Parathyroid adenoma (tissue), 2 donors: ENCODE measurements at regions not wholly inside any gene's neighbourhood (a gene's known extent, or its start where the extent isn't known, plus 50 kb on each side); places are given as distances from the start of the nearest gene placed in this dataset.

ENCODE experiments used
- H2AFZ ChIP-seq: fragments of 300-600 bp; sonication (generic); one replicate; pipeline ENCODE4 v1.7.0; 2017; ENCODE audit warnings: antibody characterized with exemption, mild to moderate bottlenecking
- H3K27ac ChIP-seq: fragments of 300-600 bp; sonication (generic); one replicate; pipeline ENCODE4 v1.7.0; 2017
- H3K27me3 ChIP-seq: fragments of 300-600 bp; sonication (generic); one replicate; pipeline ENCODE4 v1.7.0; 2017; ENCODE audit warnings: low read length; ENCODE audit not compliant: control insufficient read depth, insufficient read depth
- H3K36me3 ChIP-seq: fragments of 300-600 bp; sonication (generic); one replicate; pipeline ENCODE4 v1.7.0; 2017; ENCODE audit warnings: low read length; ENCODE audit not compliant: control insufficient read depth, insufficient read depth
- H3K4me1 ChIP-seq: fragments of 300-600 bp; sonication (generic); one replicate; pipeline ENCODE4 v1.7.0; 2017; ENCODE audit warnings: control low read depth
- H3K4me2 ChIP-seq: fragments of 300-600 bp; sonication (generic); one replicate; pipeline ENCODE4 v1.7.0; 2017; ENCODE audit warnings: low read length
- H3K4me3 ChIP-seq: fragments of 300-600 bp; sonication (generic); one replicate; pipeline ENCODE4 v1.7.0; 2017; ENCODE audit warnings: low read depth, low read length
- H3K79me2 ChIP-seq: fragments of 300-600 bp; sonication (generic); one replicate; pipeline ENCODE4 v1.7.0; 2017; ENCODE audit warnings: control low read depth
- H3K9ac ChIP-seq: fragments of 300-600 bp; sonication (generic); one replicate; pipeline ENCODE4 v1.7.0; 2017; ENCODE audit warnings: mild to moderate bottlenecking
- H3K9me3 ChIP-seq: fragments of 300-600 bp; sonication (generic); one replicate; pipeline ENCODE4 v1.7.0; 2017; ENCODE audit warnings: low read length; ENCODE audit not compliant: control insufficient read depth
- TF ChIP-seq, protein P1 (sequence below): fragments of 300-600 bp; sonication (generic); IDR thresholded peaks from one replicate; pipeline ENCODE4 v1.7.0; 2017; ENCODE audit warnings: antibody characterized with exemption, mild to moderate bottlenecking
- donor health status: primary hyperparathyroidism.

DNA sequence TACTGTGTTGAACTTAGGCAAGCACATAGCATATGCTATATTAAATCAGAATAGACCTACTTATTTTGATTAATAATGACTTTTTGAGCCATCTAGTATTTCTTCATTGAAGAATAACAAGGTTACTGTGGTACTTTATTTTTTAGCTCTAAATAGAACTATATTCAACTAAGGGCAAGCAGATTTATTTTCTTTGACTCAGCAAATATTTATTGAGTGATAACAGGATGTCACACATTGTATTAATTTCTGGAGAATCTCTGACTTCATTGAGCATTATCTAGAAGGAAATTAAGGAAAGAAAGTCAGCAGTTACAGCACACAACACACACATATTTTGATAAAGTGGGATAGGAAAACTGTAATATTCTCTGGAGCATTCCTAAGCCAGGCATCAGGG, 407.4 kb downstream of the CD109 start:
- Histone ChIP-seq H3K9me3 (no peaks in the 10 kb centered on the region), H3K27me3 (no peaks in the 10 kb centered on the region), H3K4me3 (no peak overlapping the region), H3K4me2 (no peak overlapping the region), H2AFZ (no peak overlapping the region), H3K4me1 (no peaks in the 10 kb centered on the region), H3K27ac (no peak overlapping the region), H3K36me3 (no peaks in the 10 kb centered on the region), H3K9ac (no peak overlapping the region), H3K79me2 (no peaks in the 10 kb centered on the region)
- TF ChIP-seq, protein P1, sequence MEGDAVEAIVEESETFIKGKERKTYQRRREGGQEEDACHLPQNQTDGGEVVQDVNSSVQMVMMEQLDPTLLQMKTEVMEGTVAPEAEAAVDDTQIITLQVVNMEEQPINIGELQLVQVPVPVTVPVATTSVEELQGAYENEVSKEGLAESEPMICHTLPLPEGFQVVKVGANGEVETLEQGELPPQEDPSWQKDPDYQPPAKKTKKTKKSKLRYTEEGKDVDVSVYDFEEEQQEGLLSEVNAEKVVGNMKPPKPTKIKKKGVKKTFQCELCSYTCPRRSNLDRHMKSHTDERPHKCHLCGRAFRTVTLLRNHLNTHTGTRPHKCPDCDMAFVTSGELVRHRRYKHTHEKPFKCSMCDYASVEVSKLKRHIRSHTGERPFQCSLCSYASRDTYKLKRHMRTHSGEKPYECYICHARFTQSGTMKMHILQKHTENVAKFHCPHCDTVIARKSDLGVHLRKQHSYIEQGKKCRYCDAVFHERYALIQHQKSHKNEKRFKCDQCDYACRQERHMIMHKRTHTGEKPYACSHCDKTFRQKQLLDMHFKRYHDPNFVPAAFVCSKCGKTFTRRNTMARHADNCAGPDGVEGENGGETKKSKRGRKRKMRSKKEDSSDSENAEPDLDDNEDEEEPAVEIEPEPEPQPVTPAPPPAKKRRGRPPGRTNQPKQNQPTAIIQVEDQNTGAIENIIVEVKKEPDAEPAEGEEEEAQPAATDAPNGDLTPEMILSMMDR: no peak

DNA sequence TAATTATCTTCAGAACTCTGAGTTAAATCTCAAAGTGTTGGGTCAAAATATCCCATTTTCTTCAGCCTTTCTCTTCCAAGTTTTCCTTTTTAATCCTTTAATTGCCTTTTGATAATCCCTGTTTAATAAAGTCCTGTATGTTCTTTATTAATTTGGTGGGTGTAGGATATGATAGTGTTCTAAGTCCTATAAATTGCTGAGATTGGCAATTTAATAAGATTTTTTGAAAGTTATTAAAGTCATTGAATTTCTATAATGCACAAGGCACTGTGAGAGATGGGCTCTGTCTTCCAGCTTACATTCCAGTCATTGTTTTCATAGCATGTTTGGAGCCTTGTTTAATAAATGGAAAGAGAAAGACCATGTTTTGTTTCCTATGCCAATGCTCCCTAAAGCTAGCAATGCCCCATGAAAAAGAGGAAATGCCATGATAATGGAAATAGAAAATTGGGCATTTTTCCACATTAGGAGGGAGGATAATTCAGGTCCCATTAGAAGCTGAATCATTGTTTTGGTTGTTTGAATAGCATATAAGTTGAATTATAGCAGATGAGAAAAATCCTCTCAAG, 404.8 kb downstream of the CD109 start:
- no peaks in the 10 kb centered on the region for H3K27me3 ChIP-seq
- no peak overlapping the region for H3K4me3 ChIP-seq
- no peak overlapping the region for H3K9ac ChIP-seq
- no peak overlapping the region for H2AFZ ChIP-seq
- H3K4me1 ChIP-seq: no peaks in the 10 kb centered on the region
- no peak overlapping the region for H3K27ac ChIP-seq
- H3K36me3 ChIP-seq: no peaks in the 10 kb centered on the region
- TF ChIP-seq, protein P1: no peak
- H3K9me3 ChIP-seq: no peaks in the 10 kb centered on the region
- no peak overlapping the region for H3K4me2 ChIP-seq
- H3K79me2 ChIP-seq: no peaks in the 10 kb centered on the region

DNA sequence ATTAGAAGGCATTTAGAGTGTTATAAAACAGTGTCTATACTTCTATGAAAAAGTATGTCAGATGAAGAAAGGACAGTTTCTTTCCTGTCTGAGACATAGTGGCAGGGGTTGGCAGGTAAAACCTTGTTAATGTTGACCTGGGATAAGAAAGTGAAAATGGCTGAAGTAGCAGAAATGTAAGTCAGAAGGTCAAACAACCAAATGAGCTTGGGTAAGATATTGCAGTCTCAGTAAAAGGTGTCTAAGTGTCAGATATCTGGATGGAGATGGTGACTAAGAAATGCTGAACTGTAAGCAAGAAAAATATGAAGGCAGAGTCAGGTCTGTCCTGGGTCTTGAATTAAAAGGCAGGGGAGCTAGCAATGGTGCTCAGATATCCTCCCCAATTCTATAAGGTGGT, 400.3 kb downstream of the CD109 start:
- Histone ChIP-seq H3K9me3 (no peaks in the 10 kb centered on the region), H3K4me2 (no peak overlapping the region), H3K4me1 (no peaks in the 10 kb centered on the region), H3K4me3 (no peak overlapping the region), H3K27ac (no peak overlapping the region), H3K79me2 (no peaks in the 10 kb centered on the region), H2AFZ (no peak overlapping the region), H3K36me3 (no peaks in the 10 kb centered on the region), H3K27me3 (no peaks in the 10 kb centered on the region), H3K9ac (no peak overlapping the region)
- TF ChIP-seq, protein P1: no peak

DNA sequence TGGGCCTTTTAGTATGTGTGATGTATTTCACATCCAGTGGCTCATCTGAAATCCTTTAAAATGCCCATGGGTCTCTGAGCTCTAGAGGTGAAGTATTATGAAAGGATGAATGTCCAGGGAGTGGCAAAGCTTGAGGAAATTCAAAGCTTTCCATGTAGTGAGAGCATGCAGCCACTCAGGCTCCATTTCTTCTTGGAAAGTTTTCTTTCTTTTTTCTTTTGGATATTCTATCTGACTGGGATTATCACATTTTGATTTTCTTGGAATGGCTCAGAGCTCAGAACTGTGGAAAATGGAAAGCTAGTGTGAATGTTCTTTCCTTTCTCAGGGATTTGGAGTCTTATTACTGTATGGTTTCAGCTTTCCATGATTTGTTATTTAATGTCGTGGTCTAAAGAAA, 397.4 kb downstream of the CD109 start:
- TF ChIP-seq, protein P1: no peak
- Histone ChIP-seq H3K4me2 (no peak overlapping the region), H3K4me3 (no peak overlapping the region), H3K36me3 (no peaks in the 10 kb centered on the region), H3K4me1 (no peaks in the 10 kb centered on the region), H3K9me3 (no peaks in the 10 kb centered on the region), H3K9ac (no peak overlapping the region), H3K27ac (no peak overlapping the region), H2AFZ (no peak overlapping the region), H3K79me2 (no peaks in the 10 kb centered on the region), H3K27me3 (no peaks in the 10 kb centered on the region)

DNA sequence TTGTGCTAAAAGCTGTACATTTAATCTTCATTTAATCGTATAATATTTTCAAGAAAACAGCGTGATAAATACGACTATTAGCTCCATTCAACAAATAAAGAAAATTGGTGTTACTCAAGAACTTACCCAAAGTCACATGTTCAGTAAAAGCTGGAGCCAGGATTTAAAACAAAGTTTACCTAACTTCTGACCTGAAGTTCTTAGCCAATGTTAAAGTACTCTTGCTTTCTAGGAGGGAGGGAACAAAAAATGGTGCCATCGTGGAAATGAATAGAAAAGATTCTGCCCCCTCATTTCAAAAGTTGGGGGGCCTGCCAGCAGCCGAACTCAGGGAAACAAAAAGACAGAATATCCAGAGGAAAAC, 395.8 kb downstream of the CD109 start:
- no peak overlapping the region for H2AFZ ChIP-seq
- H3K4me2 ChIP-seq: no peak overlapping the region
- H3K9ac ChIP-seq: no peak overlapping the region
- H3K9me3 ChIP-seq: no peaks in the 10 kb centered on the region
- no peaks in the 10 kb centered on the region for H3K4me1 ChIP-seq
- no peak overlapping the region for H3K27ac ChIP-seq
- no peaks in the 10 kb centered on the region for H3K36me3 ChIP-seq
- no peak overlapping the region for H3K4me3 ChIP-seq
- H3K27me3 ChIP-seq: no peaks in the 10 kb centered on the region
- TF ChIP-seq, protein P1: no peak
- no peaks in the 10 kb centered on the region for H3K79me2 ChIP-seq
